ENCODE measurements at regions not wholly inside any gene's neighbourhood (a gene's known extent, or its start where the extent isn't known, plus 50 kb on each side); places are given as distances from the start of the nearest gene placed in this dataset.

- TF ChIP-seq CTCF (IDR thresholded peaks at IDR 0.05): peak in 4 of 12 donors; percentile 20 to 35 (median 30)
- TF ChIP-seq POLR2A (IDR thresholded peaks at IDR 0.05): no peak
Observed at GRCh38 chr15:93515256-93516051, 426.4 kb upstream of the RGMA start.
